GM21515 (cell line): ENCODE measurements at regions not wholly inside any gene's neighbourhood (a gene's known extent, or its start where the extent isn't known, plus 50 kb on each side); places are given as distances from the start of the nearest gene placed in this dataset.
"Not testable (repeated sequence)": the region's sequence is repeated elsewhere in the genome, so short reads cannot be mapped to it uniquely, and the experiment has no call there.

Experiments used
- ATAC-seq: cut with Tn5 transposase; IDR thresholded peaks from one replicate; pipeline ENCODE4 v1.9.1; 2021; ENCODE audit not compliant: unreplicated experiment

DNA sequence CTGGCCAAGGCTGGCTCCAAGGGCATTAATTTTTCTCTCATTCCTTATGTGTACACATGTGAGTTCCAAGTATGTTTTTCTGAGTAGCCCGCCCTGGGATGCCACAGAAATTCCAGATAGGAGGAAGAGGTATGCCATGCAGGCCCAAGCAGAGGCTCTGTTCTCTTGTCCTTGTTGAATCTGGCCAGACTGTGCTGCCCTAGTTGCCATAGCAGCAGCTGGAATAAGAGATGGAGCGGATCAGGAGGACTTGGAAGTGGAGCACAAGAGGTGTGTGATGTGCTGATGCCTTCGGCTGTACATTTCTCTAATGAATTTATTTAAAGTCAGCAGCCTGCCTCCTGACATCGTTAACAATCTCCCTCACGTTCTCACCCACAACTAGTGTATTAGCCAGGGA, 235.6 kb upstream of the RPS23 start:
- no peak for ATAC-seq

DNA sequence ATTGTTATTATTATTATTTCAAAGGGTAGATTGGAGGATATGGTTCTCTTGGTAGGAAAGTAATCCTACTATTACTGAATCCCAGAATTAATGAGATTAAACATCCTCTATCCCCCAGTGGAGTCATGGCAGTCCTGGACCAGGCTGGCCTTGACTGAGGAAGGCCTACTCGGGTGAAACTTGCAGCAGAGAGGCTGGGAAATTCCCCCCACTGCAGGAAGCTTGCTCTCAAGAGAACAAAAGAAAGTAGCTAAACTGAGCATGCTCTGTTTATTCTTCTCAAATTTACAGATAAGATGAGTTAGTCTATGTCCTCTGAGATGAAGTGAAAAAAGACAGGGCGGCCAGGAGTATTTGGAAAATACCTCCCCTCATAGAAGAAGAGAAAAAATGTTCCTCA, 233.9 kb upstream of the RPS23 start:
- no peak for ATAC-seq

DNA sequence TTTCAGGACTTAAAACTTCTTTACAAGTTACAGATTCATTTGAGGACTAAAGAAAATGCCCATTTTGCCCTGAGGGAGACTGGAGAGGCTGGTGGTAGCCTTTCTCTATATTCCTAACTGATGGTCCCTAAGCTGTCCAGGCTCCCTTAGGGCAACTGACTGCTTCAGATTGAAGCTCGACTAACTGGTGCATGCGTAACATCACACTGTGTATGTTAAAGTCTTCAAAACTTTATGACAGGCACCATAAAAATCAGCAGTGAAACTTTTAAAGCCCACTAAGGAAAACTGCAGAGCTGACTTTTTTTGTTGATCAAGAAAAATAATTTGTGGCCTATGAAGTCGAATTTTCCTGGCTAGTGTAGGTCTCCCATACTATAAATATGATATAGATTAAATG, 233.0 kb upstream of the RPS23 start:
- no peak for ATAC-seq

DNA sequence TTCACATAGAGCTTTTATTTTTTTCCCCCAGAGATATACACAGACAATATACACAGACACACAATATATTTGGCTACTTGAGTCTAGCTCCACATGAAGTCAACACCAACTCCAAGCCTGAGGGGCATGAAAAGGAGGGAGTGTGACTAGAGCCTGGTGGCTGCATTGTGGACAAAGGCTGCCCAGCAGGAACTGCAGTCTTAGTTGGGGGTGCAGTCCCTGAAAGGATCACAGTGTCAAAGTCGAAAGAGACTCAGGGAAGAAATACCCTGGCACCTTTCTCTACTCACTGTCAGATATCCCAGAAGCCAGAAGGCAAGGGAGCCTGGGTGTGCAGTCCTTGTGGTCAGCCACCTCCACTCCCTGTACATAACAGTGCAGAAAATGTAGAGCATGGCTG, 231.6 kb upstream of the RPS23 start:
- no peak for ATAC-seq

DNA sequence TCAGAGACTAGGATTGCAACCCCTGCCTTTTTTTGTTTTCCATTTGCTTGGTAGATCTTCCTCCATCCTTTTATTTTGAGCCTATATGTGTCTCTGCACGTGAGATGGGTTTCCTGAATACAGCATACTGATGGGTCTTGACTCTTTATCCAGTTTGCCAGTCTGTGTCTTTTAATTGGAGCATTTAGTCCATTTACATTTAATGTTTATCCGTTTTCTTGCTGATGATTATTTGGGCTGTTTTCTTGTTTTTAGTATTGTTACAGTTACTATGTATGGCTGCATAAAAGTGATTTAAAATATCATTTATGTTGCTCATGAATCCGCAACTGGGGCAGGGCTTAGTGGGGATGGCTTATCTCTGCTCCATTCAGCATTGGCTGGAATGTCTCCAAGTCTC, 228.2 kb upstream of the RPS23 start:
- not testable (repeated sequence) for ATAC-seq

DNA sequence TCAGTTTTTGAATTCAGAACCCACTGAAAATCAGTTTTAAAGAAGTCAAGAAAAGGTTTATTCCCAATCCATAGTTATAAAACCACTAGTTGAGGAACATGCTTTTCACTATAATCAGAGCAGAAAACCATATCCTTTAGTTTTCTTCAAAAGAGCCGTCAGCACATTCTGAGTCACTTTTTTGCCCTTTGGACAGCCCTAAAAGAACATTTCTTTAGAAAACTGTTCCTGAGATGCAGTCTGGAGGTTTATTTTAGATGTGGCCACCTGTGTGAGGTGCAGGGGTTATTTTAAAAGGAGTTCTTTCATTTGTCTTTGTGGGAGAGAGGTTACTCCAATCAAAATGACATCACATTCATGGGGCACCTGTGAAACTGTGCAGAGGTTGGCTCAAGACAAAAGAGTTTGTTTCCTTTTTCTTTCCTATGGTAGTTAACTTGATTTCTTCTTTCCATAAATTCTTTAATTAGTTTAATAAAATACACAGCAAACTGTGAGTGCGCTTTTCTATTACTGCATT, 221.6 kb upstream of the RPS23 start:
- no peak for ATAC-seq

DNA sequence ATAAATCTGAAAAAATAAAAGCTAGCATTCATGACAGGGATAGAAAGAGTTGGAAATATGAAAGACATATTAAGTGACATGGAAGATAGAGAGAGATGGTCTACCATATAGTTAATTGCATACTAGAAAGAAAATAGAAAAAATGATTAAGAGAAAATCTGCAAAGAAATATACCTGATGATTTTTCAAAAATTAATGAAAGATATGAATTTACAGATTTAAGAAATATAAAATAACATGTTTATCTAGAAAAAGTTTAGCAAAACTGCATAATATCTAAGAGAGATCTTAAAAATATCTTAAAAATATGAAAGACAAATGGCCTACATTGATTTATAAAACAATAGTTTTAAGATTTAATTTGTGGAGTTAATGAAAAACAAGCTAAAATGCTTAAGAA, 219.1 kb upstream of the RPS23 start:
- no peak for ATAC-seq

DNA sequence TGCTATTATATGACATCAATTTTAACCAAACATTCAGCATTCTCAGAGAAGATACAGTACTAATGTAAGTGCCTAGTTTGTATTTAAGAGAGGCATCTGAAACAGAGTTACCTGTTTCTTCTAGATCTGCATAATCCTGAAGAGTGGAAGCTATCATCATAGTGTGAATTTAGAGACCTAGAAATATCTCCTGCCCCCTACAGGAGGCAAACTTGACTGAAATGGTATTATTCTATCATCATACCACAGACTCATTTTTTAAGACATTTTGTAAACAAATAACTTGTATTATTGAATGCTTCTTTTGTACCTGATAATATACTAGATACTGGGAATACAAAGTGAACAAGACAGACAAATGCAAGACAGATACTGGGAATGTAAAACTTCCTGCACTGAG, 216.8 kb upstream of the RPS23 start:
- no peak for ATAC-seq

DNA sequence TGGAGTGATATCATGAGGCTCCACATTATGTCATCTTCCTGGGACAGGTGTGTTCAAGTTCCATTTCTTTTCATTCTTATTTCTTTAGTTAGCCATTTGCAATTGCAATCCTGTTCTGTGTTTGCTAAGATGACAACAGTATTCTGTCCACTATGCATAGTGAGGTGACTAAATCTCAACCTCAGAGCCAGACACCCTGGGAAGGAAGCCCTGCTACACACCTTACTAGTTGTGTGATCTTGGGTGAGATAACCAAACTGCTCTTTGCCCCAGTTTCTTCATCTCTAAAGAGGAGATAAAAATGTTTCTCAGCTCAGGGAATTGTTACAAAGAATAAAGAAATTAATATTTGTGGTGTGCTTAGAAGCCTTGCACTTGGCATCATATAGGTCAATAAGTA, 215.1 kb upstream of the RPS23 start:
- ATAC-seq: no peak

DNA sequence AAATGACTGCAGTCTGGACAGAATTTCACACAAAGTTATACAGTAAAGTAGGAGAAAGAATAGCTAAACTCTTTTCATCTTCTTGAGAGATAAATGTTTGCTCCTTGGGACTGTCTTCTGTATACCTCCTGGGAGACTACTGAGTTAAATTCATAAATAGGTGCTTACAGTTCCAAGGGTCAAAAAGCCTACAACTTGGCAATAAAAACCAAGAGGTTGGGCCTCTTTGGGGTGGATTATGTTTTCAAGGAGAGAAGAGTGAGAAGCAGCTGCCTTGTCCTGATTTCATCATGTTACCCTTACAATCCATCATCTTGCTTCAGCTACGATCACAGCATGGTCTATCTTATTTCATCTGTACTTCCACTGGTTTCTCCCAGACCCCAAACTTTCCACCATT, 213.2 kb upstream of the RPS23 start:
- ATAC-seq: no peak

DNA sequence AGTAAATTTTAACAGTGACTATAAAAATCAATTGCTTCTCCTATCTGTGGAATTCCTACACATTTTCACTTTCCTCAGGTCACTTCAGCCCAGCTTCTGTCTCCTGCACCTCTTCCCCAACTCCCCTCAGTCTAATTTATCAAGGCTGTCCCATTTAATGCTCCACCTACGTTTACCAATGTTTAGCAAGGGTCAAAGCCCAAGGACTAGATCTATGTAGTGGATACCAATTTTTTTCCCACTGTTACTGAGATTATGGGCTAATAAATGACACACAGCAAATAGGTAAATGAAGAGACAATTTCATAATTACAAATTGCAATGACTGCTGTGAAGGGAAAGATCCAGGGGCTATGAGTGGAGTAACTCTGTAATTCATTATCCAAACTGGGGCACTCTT, 211.5 kb upstream of the RPS23 start:
- no peak for ATAC-seq

DNA sequence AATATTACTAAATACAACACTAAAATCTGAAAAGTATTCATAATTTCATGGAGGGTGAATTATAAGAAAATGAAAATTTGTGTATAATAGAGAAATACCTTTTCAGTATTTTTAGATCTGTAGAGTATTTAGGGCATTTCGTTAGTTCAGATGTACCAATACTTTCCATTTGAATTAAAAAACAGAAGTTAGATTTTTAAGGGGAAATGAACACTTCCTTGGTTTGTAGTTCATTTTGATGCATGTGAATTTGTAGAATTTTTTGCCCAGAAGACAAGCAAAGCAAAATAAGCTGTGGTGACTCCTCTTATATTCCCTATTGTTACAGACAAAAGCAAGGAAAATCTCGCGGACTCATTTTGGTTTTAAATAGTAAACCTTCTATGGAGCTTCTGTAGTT, 209.0 kb upstream of the RPS23 start:
- ATAC-seq: no peak

DNA sequence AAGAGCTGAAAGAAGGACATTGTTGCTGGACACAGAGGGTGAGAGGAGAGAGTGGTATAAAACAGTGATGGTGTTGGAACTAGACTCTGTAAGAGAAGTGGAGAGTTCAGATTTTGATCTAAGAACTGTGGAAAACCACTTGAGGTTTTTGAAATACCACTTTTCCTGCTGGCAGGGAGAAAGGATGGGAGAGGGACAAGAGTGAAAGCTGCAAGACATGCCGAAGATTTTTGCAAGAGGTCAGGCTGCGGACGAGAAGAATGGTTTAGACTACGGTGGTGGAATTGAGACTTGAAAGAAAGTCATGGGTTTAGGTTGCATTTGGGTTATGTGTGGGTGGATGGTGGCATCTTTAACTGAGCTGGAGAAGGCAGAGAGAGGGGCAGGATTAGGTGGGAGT, 202.2 kb upstream of the RPS23 start:
- no peak for ATAC-seq

DNA sequence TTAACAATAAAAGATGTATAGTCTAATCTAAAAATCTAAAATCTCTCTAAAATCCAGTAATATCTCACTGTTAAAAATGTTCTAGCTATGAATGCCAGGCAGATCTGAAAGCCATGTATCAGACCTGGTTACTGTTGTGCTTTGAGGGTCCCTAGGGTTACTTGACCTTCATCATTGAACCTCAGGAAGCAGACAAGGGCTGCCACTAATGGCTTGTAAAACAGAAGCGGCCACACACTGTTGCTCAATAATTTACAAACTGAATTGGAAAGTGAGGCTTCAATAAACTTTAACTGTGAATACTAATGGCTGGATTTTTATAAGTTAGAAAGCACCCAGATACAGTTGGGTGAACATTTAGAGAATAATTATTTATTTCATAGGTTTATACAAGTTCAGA, 198.0 kb upstream of the RPS23 start:
- no peak for ATAC-seq

DNA sequence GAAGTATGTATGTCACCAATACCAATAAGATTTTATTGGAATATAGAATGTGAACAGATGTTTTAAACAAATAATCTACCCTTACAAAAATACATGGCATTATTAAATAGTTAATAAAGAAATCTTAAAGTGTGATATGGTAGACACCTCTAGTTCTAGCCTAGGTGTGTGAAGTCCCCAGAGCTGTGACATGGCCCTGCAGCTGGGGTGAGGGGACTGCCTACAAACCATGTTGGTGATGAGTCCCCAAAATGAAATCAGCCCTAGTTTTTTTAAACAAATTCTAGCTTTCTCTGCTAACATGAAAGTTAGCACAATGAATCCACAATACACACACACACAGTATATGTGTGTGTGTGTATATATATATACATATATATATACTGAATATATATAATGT, 195.1 kb upstream of the RPS23 start:
- ATAC-seq: no peak

DNA sequence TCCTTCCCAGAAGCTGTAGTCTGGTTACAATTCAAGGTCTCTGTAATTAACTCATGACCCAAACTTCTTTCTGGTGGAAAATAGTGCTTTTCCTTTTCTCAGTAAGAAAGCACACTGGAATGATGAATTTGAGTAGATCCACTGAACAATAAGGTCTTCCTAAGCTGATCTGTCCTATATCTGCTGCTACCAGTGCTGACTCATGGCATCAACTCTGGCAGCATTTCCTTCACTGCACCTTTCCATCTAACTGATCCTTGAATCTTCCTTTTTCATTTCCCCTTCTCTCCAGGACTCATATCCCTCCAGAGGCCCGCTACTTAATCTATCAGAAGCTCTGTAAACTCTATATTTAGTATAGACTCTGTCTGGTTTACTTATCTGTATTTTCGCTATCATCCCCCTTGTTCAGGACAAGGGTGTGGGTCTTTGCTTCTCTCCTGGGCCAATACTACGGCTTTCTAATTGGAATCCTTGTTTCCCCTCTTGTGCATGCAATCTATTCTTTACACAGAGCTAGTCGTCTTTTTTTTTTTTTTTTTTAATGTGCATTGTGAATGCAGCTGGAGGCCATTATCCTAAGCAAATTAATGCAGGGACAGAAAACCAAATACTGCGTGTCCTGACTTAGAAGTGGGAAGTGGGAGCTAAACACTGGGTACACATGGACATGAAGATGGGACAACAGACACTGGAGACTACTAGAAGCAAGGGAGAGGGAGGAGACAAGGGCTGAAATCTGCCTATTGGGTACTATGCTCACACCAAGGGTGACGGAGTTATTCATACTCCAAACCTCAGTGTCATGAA, 192.2 kb upstream of the RPS23 start:
- no peak for ATAC-seq

DNA sequence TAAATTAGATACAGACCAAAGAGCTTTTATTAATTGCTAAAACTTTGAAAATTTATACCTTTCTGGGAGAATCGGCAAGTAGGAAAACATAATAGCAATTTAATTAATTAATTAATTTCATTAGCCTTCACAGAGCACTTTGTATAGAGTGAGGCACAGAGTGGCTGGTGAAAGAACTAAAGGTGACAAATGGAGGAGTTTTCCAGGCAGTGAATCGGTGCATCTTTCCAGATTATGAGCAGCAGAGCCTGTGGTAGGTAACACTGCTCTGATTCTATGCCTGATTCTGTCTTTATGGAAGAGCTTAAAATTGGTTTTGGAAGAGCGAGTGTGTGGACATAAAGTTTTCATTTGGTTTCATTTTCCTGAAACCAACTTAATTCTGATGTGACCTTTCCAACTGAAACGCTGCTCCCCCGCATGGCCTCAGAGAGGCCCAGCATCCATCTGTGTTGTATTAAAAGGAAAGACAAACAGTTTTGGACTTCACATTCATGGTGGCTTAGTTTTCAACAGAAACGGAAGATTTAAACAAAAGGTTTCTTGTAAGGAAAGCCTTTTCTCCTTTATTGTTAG, 188.9 kb upstream of the RPS23 start:
- ATAC-seq: no peak

DNA sequence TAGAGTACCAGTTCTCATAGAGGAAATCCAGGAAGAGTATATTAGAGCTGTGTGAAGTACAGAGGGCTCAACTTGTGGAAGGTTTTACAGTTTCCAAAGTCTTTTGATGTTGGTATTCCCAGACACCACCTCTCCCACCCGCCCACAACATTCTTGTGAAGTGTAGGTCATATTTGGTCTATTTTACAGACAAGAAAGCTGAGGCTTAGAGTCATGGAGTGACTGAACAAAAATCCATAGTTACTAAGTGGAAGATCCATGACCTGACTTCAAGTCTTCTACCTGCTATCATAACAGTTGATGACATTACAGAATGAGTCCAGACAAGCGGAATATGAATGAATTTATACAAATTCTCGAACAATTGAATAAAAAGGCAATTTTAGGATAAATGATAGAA, 187.1 kb upstream of the RPS23 start:
- ATAC-seq: no peak

DNA sequence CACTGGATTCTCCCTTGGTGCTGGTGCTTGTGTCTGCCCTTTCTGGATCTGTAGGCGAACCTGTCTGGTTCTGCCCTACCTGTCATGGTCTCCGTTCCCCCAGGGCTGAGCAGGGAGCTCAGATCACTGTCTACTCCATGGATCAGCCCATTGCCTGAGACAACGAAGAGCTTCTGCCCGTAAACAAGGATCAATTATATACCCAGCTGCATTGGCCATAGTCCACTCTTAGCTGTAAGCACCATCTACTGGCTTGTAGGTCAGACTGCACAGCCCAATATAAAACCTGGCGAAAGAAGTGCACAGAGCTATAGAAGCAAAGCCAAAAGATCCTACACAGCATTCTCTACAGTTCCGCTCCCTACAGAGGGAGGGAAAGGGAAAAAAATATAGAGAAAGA, 181.5 kb upstream of the RPS23 start:
- no peak for ATAC-seq

DNA sequence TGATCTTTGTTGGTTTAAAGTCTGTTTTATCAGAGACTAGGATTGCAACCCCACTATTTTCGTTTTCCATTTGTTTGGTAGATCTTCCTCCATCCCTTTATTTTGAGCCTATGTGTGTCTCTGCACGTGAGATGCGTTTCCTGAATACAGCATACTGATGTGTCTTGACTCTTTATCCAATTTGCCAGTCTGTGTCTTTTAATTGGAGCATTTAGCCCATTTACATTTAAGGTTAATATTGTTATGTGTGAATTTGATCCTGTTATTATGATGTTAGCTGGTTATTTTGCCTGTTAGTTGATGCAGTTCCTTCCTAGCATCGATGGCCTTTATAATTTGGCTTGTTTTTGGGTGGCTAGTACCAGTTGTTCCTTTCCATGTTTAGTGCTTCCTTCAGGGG, 177.2 kb upstream of the RPS23 start:
- not testable (repeated sequence) for ATAC-seq

DNA sequence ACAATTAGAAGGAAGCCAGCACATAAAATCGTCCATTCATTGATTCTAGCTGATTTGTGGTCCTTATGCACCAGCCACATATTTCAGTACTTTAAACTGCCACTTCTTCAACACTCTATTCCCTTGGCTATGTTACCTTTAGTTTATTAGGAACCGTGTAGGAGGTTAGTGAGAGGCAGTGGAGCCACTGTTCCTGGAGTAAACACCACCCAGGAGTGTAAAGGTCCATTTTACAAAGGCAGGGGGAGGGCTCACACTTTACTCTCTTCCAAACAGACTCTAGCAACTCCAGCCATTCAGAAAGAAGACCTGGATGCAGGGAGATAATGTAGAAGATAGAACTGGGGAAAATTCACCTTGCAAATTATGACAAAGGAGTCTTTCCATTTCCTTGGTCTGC, 170.2 kb upstream of the RPS23 start:
- no peak for ATAC-seq

DNA sequence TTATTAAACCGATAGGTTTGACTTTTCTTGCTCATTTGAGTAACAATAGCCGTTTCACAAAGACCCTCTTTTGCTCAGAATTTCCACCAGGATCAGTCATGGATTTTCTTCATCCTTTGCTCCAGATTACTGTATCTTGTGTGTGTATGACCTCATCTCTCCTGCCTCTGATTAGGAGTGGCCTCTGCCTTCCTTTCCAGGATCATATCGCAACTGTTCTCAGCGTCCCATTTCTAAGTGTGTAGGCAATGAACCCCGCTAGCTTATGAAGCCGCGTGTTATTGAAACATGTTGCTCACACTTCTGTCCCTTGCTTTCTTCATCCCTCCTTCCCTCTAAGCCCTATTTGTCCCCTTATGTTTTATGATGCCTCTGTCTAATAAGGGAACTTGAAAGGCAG, 169.8 kb upstream of the RPS23 start:
- no peak for ATAC-seq

DNA sequence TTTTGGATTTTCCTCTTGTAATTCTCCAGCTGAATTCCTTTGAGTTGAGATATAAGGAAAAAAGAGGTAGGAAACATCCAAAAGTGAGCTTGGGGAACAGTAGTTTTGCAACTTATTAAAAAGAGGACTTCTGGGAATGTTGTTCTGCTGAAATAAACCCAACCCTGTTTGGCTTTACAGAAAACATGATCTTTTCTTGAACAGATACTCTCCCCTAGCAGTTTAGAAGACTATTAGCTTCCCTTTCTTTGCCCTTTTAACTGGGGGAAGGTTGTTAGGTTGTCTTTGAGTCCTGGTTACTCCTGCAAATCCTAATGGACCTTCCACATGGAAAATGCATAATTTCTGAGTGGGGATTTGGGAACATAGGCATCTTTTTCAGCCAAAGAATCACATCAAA, 168.7 kb upstream of the RPS23 start:
- ATAC-seq: no peak
